GM19035 (cell line): ENCODE measurements at regions not wholly inside any gene's neighbourhood (a gene's known extent, or its start where the extent isn't known, plus 50 kb on each side); places are given as distances from the start of the nearest gene placed in this dataset.
"Not testable (repeated sequence)": the region's sequence is repeated elsewhere in the genome, so short reads cannot be mapped to it uniquely, and the experiment has no call there.

Experiments
- ATAC-seq: cut with Tn5 transposase; IDR thresholded peaks from one replicate; pipeline ENCODE4 v1.9.1; 2021; ENCODE audit not compliant: unreplicated experiment

- no peak for ATAC-seq
These were observed 139.4 kb upstream of the EMCN start for GRCh38 chr4:100657187-100657586.

GRCh38 chr4:100651499-100652175, 133.8 kb upstream of the EMCN start:
- ATAC-seq: no peak

GRCh38 chr4:100649417-100649816, 131.6 kb upstream of the EMCN start:
- no peak for ATAC-seq

- no peak for ATAC-seq
These were observed 126.3 kb upstream of the EMCN start for GRCh38 chr4:100644150-100644549.

GRCh38 chr4:100641336-100641735, 123.5 kb upstream of the EMCN start:
- no peak for ATAC-seq

GRCh38 chr4:100635899-100636298, 118.1 kb upstream of the EMCN start:
- no peak for ATAC-seq

GRCh38 chr4:100633269-100633668, 115.4 kb upstream of the EMCN start:
- ATAC-seq: no peak

GRCh38 chr4:100632163-100632562, 114.3 kb upstream of the EMCN start:
- ATAC-seq: no peak

GRCh38 chr4:100631281-100631968, 113.6 kb upstream of the EMCN start:
- ATAC-seq: no peak

GRCh38 chr4:100630341-100630740, 112.5 kb upstream of the EMCN start:
- ATAC-seq: no peak

GRCh38 chr4:100609810-100610209, 92.0 kb upstream of the EMCN start:
- ATAC-seq: no peak

- not testable (repeated sequence) for ATAC-seq
These were observed 90.8 kb upstream of the EMCN start for GRCh38 chr4:100608651-100609050.

GRCh38 chr4:100605144-100605543, 87.3 kb upstream of the EMCN start:
- no peak for ATAC-seq

- no peak for ATAC-seq
These were observed 76.1 kb upstream of the EMCN start for GRCh38 chr4:100593935-100594334.

GRCh38 chr4:100591161-100591876, 73.5 kb upstream of the EMCN start:
- no peak for ATAC-seq

GRCh38 chr4:100590325-100590724, 72.5 kb upstream of the EMCN start:
- no peak for ATAC-seq

GRCh38 chr4:100588076-100588475, 70.3 kb upstream of the EMCN start:
- no peak for ATAC-seq

GRCh38 chr4:100582146-100582545, 64.3 kb upstream of the EMCN start:
- ATAC-seq: no peak

- no peak for ATAC-seq
These were observed 63.5 kb upstream of the EMCN start for GRCh38 chr4:100581337-100581736.

GRCh38 chr4:100576570-100576969, 58.7 kb upstream of the EMCN start:
- ATAC-seq: no peak

GRCh38 chr4:100574607-100575006, 56.8 kb upstream of the EMCN start:
- ATAC-seq: no peak

- no peak for ATAC-seq
These were observed 51.4 kb upstream of the EMCN start for GRCh38 chr4:100569196-100569595.
